GM12864 (cell line): ENCODE measurements at regions not wholly inside any gene's neighbourhood (a gene's known extent, or its start where the extent isn't known, plus 50 kb on each side); places are given as distances from the start of the nearest gene placed in this dataset.

Experiments
- DNase-seq: peaks from one replicate; pipeline ENCODE4 v3.0.0-alpha.2; 2011; ENCODE audit warnings: low read depth
- H3K4me3 ChIP-seq: 2 replicates; pipeline ENCODE4 v1.5.1; 2011; ENCODE audit warnings: mild to moderate bottlenecking, low read depth, low read length, control low read depth
- CTCF ChIP-seq: IDR thresholded peaks from 2 replicates; pipeline ENCODE4 v1.5.1; 2011; ENCODE audit warnings: low read depth, mild to moderate bottlenecking, moderate library complexity, low read length, control low read depth, inconsistent platforms; ENCODE audit errors: missing control alignments

- no peak for DNase-seq
- no peak overlapping the region for H3K4me3 ChIP-seq
- no peak for TF ChIP-seq CTCF
Observed at GRCh38 chr13:104733427-104733826, 1667.2 kb upstream of the SLC10A2 start.

- H3K4me3 ChIP-seq: no peak overlapping the region
- DNase-seq: no peak
- TF ChIP-seq CTCF: no peak
Observed at GRCh38 chr13:104715111-104715510, 1648.9 kb upstream of the SLC10A2 start.

GRCh38 chr13:104705031-104705750 lies 1639.0 kb upstream of the SLC10A2 start:
- H3K4me3 ChIP-seq: no peak overlapping the region
- no peak for DNase-seq
- TF ChIP-seq CTCF: no peak

- TF ChIP-seq CTCF: no peak
- DNase-seq: no peak
- no peak overlapping the region for H3K4me3 ChIP-seq
Observed at GRCh38 chr13:104701591-104701990, 1635.4 kb upstream of the SLC10A2 start.

- TF ChIP-seq CTCF: no peak
- H3K4me3 ChIP-seq: no peak overlapping the region
- no peak for DNase-seq
Observed at GRCh38 chr13:104694397-104694796, 1628.2 kb upstream of the SLC10A2 start.

- H3K4me3 ChIP-seq: no peak overlapping the region
- TF ChIP-seq CTCF: no peak
- no peak for DNase-seq
Observed at GRCh38 chr13:104693126-104693525, 1626.9 kb upstream of the SLC10A2 start.
